CD4-positive, alpha-beta T cell treated with Interleukin-10 for 1 hour (primary cell): ENCODE measurements at regions not wholly inside any gene's neighbourhood (a gene's known extent, or its start where the extent isn't known, plus 50 kb on each side); places are given as distances from the start of the nearest gene placed in this dataset.
"Not testable (repeated sequence)": the region's sequence is repeated elsewhere in the genome, so short reads cannot be mapped to it uniquely, and the experiment has no call there.

Source experiments
- DNase-seq: peaks from one replicate; pipeline ENCODE4 v3.0.0-alpha.2; 2020

DNA sequence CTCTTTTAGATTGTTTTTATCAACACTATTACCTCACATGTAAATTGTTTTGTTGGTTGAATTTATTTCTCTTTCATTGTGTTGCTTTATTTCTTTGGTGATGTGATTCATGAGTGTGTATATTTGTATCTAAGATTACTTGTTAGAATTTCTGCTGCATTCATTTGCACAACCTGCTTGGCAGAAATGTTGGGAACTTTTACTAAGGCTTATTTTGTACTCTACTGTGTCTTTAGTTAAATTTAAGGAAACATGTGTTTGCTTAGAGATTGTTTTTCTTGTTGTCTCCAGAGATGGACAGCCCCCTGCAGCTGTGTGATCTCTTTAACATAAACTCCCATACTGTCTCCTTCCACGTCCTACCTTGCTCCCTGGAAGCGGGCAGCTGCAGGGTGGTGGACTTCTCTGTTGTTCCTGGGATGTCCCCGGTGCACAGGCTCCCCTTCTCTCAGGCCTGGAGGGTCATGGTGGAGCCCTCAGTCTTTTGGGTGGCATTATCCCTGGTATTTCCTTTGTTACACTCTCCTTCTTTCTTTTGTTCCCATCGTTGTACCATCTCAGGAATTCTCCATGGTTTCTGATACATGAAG lies 212.0 kb upstream of the SPRY2 start:
- no peak for DNase-seq

DNA sequence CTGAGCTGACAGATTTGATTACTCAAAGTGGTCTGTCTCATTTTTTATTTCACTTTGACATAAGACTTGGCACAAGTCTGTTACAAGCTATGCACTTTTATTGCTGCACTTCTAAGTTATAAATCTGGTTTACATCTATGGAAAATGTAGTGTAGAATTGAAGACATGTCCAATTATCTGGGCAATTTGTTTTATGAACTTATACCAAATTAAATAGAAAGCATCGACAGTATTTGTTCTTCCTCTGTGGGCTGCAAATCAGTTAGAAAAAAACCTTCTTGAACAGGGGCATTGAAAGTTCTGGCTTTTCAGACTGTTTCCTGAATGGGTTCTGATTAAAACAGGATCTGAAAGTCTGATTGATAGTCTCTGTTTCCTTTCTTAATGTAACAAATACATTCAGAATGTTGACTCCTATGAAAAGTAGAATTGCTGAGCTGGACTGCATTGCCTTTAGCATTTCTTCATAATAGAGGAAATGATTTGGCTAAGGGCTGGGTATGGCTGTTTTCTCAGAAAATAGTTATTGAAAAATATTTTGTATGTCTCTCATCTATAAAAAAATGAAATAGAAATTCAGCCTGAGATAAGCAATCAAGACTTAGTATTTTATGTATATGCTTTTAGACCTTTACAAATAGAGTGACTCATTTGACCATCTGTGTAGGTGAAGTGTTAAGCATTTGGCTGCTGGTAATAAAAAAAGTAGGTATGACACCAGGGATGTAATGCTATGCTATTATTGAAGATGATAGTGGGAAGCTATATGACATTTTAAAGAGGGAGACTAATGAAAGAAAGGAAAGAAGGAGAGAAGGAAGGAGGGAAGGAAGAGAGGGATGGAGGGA lies 210.9 kb upstream of the SPRY2 start:
- no peak for DNase-seq

DNA sequence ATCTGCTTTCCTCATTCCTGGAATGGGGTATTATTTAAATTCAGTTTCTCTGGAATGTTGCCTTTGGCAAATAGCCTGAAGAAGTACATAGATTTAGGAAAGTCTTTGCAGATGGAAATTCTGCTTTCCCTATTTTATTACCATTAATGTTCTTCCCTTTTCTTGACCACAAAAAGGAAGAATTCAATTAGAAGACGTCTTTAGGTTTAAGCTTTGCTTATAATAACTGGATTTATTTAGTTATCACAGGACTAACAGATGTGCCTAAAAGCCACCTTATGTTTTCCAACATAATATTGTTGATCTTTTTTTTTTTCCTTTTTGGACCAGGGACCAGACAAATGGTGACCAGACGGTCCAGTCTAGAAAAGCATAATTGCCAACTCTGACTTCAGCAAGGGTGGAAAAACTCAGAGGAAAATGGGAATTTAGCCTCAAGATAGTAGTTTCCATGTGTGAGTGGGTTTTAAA lies 210.1 kb upstream of the SPRY2 start:
- no peak for DNase-seq

DNA sequence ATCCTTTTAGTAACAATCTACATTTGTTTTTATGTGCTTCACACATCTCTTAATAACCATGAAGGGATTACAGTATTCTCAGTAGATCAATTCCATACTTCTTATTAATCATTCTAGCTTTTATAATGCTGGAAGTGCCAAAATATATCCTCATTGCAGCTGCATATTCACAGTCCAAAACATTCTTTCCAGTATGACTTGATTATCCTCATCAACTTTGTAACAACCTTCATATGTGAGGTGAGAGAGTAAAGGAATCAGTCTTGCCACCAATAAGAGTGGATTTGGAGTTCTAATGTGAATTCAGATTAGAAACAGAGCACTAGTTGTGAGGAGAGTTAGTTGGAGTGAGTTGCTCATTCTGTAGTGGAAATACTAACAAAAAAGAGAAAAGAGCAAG lies 208.0 kb upstream of the SPRY2 start:
- DNase-seq = no peak

DNA sequence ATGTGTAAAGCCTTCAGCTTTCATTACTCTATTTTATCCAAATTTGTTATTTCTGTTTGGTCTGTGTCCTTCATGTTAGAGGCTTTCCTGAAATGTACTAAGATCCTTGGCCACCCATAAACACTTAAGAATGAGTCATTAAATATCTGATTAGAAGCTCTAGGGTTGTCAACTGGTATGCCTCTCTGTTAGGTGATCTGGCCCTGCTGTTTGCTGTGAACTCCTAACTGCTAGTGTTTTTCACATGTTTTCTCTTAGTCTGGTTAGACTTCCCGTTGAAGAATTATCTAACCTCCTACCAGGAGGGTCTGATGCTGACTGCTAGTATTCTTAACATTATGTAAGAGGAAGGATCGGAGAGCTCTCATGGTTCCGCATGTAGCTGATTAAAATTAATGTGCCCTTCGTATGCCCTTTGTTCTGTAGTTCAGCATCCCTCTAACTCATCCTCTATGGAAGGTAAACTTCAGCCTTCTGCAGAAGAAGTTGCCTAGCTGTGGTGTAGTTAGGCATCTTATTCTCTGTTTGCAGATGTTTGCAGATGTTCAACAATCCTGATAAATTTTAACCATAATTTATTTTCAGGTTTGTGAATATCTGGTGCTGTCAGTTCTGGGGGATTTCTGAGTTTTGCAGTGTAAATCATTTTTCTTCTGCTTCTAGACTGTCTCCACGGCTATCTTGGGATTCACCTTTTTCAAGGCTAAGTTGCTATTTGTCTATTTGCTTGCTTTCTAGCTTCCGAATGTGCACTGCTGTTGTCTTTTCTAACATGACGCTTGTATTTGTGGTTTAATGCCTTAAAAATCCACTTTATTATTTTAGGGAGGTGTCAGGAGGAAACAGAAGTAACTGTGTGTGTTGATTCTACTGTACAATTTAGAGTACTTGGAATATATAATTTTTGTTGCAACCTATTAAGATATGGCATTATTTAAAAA lies 207.2 kb upstream of the SPRY2 start:
- DNase-seq = no peak

DNA sequence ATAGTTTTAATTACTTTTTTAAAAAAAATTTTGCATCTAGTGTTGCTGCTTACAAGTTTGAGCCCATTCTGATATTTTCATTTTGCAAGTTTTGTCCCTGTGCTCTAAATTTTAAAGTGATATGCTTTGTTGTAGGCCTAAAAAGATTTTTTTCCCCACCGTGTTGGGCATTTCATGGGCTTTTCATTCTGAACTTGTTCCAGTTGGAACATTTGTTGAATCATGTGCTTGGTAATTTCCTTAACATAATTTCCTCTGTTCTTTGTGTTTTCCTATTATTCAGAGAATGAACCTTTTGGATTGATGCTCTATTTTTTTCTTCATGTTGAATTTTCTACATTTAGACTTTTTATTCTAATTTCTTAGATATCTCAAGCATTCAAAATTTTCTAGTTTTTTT lies 206.4 kb upstream of the SPRY2 start:
- DNase-seq = no peak

DNA sequence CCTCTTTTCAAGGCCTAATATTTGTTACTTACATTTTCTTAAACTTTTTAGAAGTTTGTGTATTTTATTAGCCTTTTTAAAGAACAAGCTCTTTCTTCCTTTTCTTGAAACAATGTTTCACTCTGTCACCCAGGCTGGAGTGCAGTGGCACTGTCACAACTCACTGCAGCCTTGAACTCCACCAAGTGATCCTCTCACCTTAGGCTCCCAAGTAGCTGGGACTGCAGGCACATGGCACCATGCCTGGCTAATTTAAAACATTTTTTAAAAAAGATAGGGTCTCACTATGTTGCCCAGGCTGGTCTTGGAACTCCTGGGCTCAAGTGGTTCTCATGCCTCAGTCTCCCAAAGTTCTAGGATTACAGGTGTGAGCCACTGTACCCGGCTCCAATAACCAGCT lies 192.2 kb upstream of the SPRY2 start:
- DNase-seq = no peak

DNA sequence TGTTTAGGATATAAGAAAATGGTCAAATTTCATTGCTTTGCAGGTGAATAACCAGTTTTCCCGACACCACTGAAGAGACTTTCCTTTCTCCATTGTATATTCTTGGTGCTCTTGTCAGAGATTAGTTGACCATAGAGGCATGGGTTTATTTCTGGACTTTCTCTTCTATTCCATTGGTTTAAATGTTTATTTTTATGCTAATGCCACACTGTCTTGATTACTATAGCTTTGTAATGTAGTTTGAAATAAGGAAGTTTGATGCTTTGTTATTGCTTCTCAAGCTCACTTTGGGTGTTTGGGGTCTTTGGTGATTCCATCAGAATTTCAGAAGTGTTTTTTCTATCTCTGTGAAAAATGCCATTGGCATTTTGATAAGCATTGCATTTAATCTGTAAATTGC lies 190.0 kb upstream of the SPRY2 start:
- DNase-seq = no peak

DNA sequence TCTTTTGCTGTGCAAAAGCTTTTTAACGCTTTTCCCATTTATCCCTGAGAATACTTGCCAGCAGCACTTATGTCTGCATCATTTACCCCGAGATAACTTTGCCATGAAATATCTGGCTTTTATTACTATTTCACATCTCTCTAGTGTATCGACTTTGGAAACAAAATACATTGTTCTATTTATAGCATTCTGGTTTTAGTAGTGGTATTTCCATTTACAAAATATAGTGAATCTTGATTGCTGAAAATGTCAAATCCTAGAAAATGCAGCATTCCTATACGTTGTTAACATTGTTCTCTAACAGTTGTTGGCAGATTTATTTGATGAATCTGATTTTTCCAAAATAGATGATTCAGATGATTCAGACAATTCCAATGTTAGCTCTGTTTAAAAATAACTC lies 189.3 kb upstream of the SPRY2 start:
- DNase-seq = no peak

DNA sequence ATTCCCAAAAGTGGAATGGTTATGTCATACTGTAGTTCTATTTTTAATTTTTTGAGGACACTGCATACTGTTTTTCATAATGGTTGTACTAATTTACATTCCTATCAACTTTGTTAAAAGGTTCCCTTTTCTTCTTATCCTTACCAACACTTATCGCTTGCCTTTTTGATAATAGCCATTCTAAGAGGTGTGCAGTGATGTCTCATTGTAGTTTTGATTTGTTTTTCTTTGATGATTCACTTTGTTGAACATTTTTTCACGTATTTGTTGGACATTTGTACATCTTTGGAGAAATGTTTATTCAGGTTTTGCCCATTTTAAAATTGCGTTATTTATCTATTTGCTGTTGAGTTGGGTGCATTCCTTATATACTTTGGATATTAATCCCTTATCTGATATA lies 188.8 kb upstream of the SPRY2 start:
- DNase-seq = no peak

DNA sequence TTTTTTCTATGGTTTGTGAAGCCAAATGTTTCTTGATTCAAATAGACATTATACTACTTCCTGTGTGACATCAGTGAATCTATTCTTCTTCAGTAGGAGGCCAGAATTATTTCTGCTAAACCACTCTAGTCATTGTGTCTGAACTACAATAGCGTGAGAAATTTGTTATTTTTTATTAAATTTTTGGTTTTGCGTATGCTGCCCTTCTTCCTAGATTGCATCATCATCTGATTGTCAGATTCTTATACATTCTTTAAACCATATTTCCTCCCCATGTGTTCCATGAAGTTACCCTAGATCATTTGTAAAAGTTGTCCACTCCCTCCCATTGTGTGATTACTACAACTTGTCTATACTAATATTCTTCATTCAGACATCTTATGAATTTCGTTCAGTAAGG lies 187.8 kb upstream of the SPRY2 start:
- no peak for DNase-seq

DNA sequence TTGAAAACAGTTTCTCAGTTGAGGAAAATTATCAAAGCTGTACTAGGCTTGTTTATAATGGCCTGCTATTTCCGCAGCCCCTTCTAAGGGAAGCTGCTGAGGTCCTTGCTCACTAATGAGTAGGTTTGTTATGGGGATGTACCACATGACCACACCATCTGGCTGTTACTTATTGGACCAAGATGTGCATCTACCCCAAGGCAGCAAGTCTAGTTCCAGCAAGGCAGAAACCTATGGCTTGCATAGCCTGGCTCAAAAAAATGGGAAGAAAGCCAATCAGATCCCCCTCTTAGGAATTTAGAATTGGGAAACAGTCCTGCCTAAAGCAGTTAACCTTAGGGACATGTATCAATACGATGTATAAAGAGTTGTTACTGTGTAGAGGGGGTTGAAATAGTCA lies 186.5 kb upstream of the SPRY2 start:
- DNase-seq = no peak

DNA sequence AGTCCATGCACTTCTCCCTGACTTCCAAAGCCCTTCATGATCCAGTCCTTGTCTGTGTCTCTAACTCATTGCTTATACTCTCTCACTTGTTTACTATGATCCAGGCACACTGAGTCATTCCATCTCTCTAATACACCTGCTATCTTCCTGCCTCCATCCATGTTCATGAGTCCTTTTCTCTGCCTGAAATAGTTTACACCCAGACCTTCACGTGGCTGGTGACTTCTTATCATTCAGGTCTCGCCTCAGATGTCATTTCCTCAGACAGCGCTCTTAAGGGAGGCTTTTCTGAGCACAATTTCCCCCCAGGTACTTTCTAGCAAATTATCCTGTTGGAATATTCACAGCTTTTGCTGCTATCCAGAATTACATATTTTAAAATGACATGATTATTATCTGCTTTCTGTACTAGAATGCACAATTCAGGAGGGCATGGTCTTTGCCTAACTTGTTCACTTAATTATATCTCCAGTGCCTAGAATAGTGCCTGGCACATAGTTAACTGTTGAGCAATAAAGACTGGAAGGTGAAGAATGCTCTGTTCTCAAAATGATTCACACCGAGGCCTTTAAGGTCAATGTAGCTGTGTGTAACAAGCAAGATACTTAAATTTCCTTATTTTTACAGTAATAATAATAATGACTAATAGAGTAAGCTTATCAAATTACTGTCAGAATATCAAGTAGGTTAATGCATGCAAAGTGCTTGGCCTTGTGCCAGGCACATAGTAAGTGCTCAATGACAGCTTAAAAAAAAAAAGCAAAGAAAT lies 183.7 kb upstream of the SPRY2 start:
- no peak for DNase-seq

DNA sequence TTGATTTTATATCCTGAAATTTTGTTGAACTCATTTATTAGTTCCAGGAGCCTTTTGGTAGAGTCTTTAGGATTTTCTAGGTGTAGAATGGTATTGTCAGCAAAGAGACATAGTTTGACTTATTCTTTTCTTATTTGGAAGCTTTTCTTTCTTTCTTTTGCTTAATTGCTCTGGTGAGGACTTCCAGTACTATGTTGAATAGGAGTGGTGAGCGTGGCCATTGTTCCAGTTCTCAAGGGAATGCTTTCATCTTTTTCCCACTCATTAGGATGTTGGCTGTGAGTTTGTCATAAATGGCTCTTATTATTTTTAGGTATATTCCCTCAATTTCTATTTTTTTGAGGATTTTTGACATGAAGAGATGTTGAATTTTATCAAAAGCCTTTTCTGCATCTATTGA lies 182.2 kb upstream of the SPRY2 start:
- DNase-seq = no peak

DNA sequence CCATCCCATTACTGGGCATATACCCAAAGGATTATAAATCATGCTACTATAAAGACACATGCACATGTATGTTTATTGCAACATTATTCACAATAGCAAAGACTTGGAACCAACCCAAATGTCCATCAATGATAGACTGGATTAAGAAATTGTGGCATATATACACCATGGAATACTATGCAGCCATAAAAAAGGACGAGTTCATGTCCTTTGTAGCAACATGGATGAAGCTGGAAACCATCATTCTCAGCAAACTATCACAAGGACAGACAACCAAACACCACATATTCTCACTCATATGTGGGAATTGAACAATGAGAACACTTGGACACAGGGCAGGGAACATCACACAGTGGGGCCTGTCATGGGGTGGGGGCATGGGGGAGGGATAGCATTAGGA lies 181.5 kb upstream of the SPRY2 start:
- not testable (repeated sequence) for DNase-seq

DNA sequence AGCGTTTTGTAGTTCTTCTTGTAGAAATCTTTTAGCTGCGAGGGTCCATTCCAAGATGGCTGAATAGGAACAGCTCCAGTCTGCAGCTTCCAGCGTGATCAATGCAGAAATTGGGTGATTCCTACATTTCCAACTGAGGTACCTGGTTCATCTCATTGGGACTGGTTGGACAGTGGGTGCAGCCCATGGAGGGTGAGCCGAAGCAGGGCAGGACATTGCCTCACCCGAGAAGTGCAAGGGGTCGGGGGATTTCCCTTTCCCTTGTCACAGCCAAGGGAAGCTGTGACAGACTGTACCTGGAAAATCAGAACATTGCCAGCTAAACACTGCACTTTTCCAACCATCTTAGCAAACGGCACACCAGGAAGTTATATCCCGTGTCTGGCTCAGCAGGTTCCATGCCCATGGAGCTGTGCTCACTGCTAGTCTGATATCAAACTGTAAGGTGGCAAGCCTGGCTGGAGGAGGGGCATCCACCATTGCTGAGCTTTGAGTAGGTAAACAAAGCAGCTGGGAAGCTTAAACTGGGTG lies 176.0 kb upstream of the SPRY2 start:
- no peak for DNase-seq

DNA sequence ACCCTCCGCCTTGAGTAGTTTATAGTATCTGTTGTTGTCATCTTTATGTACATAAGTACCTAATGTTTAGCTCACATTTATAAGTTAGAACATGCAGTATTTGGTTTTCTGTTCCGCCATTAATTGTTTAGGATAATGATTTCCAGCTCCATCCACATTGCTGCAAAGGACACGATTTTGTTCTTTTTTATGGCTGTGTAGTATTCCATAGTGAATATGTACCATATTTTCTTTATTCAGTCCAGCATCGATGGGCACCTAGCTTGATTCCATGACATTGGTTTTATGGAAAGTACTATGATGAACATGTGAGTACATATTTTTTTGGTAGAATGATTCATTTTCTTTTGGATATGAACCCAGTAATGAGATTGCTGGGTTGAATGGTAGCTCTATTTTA lies 174.4 kb upstream of the SPRY2 start:
- no peak for DNase-seq

DNA sequence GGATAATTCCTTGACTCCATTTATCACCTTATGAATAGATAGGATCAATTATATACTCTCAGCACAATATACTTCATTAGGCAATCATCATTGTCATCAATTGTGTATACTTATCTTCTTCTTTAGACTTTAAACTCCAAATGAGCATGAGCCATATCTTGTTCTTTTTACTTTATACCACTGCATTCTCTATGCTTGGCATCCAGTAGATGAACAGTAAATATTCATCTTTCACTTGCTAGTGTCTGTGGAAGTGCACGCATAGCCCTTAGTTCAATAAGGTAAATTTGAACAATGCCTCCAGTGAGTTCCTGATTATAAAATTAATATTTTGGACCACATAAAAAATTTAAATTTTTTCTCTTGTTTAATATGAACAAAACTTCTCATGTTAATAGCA lies 172.3 kb upstream of the SPRY2 start:
- no peak for DNase-seq

DNA sequence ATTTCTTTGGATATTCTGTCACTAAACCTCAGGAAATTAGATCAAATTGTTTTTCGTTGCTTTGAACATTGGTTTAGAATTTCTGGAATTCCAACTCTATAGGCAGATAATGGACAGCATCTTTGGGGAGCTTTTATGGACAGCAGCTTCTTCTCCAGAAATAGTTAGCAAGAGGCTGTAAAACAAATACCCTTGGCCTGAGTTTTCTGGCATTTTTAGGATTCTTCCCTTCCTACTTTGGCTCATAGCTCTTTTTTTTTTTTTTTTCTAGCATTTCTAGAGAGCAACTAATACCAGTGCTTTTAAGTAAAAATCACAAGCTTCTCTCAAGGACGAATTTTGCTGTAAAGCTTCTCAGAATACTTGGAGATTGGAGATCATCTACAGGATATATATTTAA lies 169.8 kb upstream of the SPRY2 start:
- DNase-seq = no peak

DNA sequence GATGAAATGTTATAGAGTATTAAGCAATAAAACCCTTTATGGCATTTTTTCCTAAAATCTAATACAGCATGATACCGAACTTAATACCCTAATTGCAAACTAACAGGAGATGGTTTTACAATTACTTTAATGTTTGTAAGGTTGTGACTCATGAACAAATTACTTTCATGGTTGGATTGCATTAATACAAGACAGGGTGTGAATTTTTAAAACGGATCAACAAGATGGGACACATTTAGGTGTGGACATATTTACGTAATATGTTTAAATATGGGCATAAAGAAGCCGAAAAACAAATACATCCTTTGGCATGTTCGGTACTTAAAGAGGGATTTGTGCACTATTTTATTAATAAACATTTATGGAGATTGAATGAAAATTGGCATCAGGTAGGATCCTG lies 168.3 kb upstream of the SPRY2 start:
- no peak for DNase-seq

DNA sequence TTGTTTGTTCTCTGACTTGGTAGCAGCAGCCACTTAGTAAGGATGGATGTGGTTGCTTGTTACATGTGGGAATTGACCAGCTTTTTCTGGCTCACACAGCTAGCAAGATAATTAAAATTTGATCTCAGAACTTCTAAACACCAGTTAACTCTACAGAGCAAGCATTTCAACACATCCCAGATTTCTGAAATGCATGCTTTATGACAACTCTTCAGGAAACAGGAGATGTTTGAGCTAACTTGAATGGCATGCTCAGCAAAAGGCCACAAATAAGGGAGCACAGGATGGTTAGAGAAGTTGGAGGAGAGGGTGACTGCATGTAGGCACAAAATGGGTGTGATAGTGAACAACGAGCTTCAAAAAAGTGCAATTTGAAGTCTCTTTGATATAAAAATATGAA lies 167.1 kb upstream of the SPRY2 start:
- no peak for DNase-seq

DNA sequence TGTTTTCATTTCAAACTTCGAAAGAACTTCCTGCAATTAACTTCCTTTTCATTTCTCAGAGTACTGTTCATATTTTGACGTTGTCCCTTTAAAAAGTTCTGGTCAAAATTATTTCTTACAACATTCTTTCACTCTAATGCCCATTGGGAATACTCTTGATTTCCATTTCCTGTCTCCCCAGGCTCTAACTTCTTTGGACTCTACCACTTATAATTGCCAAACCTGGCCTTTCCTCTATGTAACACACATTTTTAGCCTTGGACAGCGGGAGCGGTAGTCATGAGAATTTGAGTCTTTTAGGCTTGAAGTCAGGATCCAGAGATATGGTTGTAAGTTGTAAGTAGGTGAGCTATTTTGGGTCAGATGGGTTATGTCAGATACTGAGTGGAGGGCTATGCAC lies 163.5 kb upstream of the SPRY2 start:
- no peak for DNase-seq

DNA sequence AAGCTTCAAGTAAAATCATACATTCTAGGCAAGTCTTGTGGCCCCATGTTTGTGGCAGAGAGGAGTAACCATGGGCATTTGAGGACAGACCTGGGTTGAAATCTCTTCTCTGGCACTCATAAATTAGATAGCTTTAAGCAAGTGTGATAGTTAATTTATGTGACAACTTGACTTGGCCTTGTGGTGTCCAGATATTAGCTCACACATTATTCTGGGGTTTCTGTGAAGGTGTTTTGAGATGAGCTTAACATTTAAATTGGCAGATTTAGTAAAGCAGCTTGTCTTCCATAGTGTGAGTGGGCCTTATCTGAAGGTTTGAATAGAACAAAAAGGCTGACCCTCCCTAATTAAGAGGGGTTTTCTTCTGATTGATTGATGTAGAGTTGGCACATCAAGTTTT lies 161.4 kb upstream of the SPRY2 start:
- DNase-seq = no peak
